WERI-Rb-1 (cell line): ENCODE measurements at regions not wholly inside any gene's neighbourhood (a gene's known extent, or its start where the extent isn't known, plus 50 kb on each side); places are given as distances from the start of the nearest gene placed in this dataset.

ENCODE experiments used
- DNase-seq: peaks from one replicate; pipeline ENCODE4 v3.0.0-alpha.2; 2020
- H3K27ac ChIP-seq: fragments of 250-450 bp; sonication (Bioruptor Pico); 2 replicates; pipeline ENCODE4 v1.5.1; 2020; ENCODE audit warnings: mild to moderate bottlenecking, moderate library complexity
- H3K27me3 ChIP-seq: fragments of 250-450 bp; sonication (Bioruptor Pico); 2 replicates; pipeline ENCODE4 v1.5.1; 2021; ENCODE audit warnings: mild to moderate bottlenecking, low read depth, moderate library complexity; ENCODE audit not compliant: insufficient read depth, severe bottlenecking
- H3K36me3 ChIP-seq: fragments of 250-450 bp; sonication (Bioruptor Pico); 2 replicates; pipeline ENCODE4 v1.5.1; 2020; ENCODE audit warnings: mild to moderate bottlenecking, moderate library complexity
- H3K4me3 ChIP-seq: 2 replicates; pipeline ENCODE4 v1.5.1; 2011; ENCODE audit warnings: low read depth, mild to moderate bottlenecking, control low read depth, low read length
- H3K9me3 ChIP-seq: fragments of 250-450 bp; sonication (Bioruptor Pico); 2 replicates; pipeline ENCODE4 v1.5.1; 2021; ENCODE audit warnings: mild to moderate bottlenecking, moderate library complexity; ENCODE audit not compliant: severe bottlenecking
- CTCF ChIP-seq: IDR thresholded peaks from 2 replicates; pipeline ENCODE4 v1.5.1; 2011; ENCODE audit warnings: low read depth, mild to moderate bottlenecking, control low read depth, inconsistent platforms, low read length

DNA sequence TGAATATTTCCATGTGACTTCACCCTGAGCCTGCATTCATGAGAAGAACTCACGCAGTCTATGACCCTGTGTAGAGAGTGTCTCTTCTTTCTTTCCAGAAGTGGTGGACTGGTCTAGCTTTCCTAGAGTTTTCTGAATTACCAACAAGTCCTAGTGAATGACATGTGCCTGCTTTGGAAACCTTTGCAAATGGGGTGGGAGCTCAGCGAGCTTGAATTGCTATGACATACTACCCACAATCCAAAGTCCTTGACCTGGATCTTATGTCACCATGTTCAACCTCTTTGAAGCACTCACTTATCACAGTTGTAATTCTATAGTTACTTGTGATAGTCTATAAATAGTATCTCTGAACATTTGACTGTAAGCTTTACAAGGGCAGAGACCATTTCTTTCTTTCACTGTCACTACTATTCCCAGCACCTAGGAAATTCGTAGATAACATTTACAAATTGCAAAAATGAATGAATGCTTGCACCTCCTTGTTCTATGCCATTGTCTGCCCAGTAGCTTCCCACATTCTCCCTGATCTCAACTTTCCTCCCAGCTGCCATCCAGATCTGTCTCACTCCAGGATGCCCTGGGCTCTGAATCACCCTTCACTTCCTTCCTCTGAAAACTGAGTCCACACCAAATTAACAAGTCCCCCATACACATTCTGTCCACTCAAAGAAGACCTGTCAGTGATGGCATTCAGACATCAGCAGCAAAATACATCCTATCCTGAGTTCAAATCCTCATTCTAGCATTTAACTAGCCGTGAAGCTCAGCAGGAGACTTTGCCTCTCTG, 201.9 kb upstream of the SESN3 start:
- Histone ChIP-seq H3K36me3 (no peaks in the 10 kb centered on the region), H3K27ac (no peak overlapping the region), H3K9me3 (no peaks in the 10 kb centered on the region), H3K4me3 (no peak overlapping the region), H3K27me3 (no peaks in the 10 kb centered on the region)
- no peak for DNase-seq
- no peak for TF ChIP-seq CTCF

GRCh38 chr11:95429376-95429907, 198.4 kb upstream of the SESN3 start:
- H3K4me3 ChIP-seq, result no peak overlapping the region
- no peaks in the 10 kb centered on the region for H3K36me3 ChIP-seq
- no peaks in the 10 kb centered on the region for H3K9me3 ChIP-seq
- no peak for DNase-seq
- no peak overlapping the region for H3K27ac ChIP-seq
- no peaks in the 10 kb centered on the region for H3K27me3 ChIP-seq
- no peak for TF ChIP-seq CTCF

GRCh38 chr11:95426823-95427462, 195.9 kb upstream of the SESN3 start:
- Histone ChIP-seq H3K27ac (no peak overlapping the region), H3K36me3 (no peaks in the 10 kb centered on the region), H3K27me3 (no peaks in the 10 kb centered on the region), H3K4me3 (no peak overlapping the region), H3K9me3 (no peaks in the 10 kb centered on the region)
- DNase-seq, result no peak
- TF ChIP-seq CTCF, result no peak

DNA sequence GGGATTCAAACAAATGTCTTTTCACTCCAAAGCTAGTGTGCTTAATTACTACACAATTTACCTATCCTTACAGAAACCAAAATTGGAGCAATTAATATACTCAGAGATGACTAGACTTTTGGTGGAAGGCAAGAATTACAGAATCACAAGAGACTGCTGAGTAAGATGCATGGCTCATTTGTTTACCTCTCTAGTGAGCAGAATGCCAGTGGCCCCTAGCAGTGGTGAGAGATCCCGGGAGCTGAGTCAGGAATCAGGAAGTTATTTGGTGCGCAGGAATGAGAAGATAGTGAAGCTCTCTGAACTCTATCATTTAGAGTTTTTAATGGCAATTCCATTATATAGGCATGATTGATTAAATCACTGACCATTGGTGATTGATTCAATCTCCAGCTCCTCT, 188.9 kb upstream of the SESN3 start:
- H3K9me3 ChIP-seq, result no peaks in the 10 kb centered on the region
- no peaks in the 10 kb centered on the region for H3K27me3 ChIP-seq
- no peaks in the 10 kb centered on the region for H3K36me3 ChIP-seq
- TF ChIP-seq CTCF, result no peak
- H3K27ac ChIP-seq, result no peak overlapping the region
- H3K4me3 ChIP-seq, result no peak overlapping the region
- DNase-seq, result no peak

- no peaks in the 10 kb centered on the region for H3K9me3 ChIP-seq
- no peak for DNase-seq
- H3K27ac ChIP-seq, result no peak overlapping the region
- H3K27me3 ChIP-seq, result no peaks in the 10 kb centered on the region
- no peak for TF ChIP-seq CTCF
- no peak overlapping the region for H3K4me3 ChIP-seq
- H3K36me3 ChIP-seq, result no peaks in the 10 kb centered on the region
Measured at GRCh38 chr11:95418916-95419315, 187.9 kb upstream of the SESN3 start.
